NCI-H1436 treated with DMSO at 0.1 percent for 48 hours (cell line): ENCODE measurements at regions not wholly inside any gene's neighbourhood (a gene's known extent, or its start where the extent isn't known, plus 50 kb on each side); places are given as distances from the start of the nearest gene placed in this dataset.

Source experiments
- DNase-seq: peaks from one replicate; lab custom pipeline; 2025; lab: John Stamatoyannopoulos, UW

- no peak for DNase-seq
Measured at GRCh38 chr2:129431881-129432280, 547.6 kb upstream of the RAB6C start.

DNA sequence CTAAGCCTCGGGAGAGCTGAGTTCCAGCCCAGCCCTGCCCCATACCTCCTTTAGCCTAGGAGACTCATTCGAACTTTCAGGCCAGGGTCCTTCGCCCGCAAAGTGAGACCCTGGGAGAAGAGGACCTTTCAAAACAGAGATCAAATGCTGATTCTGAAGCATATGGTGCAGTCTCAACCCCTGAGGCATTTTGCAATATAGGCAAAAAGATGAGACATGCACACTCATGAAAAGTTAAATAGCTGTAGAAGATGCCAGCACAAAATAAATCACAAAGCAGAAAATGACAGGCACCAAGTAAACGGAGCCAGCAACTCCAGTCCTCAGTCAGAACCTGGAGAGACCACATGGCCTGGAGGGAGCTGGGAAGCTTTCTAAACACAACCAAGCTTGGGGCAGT lies 542.7 kb upstream of the RAB6C start:
- DNase-seq, result no peak

DNA sequence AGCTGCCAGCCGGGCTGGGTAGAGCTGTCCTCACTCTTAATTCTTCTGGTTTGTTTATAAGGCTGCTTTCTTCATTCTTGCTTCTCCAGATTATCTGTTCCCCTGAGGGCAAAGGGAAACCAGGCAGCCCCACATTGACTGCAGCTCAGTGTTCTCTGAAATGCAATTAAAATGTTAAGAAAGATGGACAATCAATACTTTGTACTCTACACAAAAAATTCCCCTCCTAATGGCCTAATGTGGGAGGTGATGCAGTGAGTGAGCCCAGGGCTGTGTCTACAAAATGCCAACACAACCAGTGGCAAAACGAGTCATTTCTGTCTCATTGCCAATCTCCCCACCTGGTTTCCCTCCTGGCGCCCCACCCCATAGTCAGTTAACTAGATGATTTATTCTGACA lies 541.7 kb upstream of the RAB6C start:
- DNase-seq, result no peak

- DNase-seq, result no peak
Measured at GRCh38 chr2:129438501-129439057, 540.9 kb upstream of the RAB6C start.

GRCh38 chr2:129439406-129440302 lies 539.8 kb upstream of the RAB6C start:
- no peak for DNase-seq

DNA sequence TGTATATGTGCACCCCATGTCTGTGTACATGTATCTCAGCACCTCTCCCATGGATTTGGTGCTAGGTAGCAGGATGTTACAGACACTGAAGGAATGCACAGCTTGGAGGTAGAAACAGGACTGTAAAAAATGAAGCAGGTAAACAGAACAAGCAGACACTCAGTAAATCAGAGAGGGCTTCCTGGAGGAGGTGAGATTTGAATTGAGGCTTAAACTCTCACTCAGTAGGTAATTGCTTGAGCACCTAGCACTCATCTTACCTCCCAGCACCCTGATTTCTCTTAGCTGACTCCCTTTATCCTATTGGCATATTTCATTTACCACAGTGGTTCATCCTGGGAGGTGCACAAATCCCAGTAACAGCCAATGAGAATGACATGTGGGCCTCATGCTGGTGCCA lies 537.9 kb upstream of the RAB6C start:
- DNase-seq, result no peak

- DNase-seq, result no peak
Measured at GRCh38 chr2:129443235-129443864, 536.1 kb upstream of the RAB6C start.

- no peak for DNase-seq
Measured at GRCh38 chr2:129443865-129444739, 535.4 kb upstream of the RAB6C start.

DNA sequence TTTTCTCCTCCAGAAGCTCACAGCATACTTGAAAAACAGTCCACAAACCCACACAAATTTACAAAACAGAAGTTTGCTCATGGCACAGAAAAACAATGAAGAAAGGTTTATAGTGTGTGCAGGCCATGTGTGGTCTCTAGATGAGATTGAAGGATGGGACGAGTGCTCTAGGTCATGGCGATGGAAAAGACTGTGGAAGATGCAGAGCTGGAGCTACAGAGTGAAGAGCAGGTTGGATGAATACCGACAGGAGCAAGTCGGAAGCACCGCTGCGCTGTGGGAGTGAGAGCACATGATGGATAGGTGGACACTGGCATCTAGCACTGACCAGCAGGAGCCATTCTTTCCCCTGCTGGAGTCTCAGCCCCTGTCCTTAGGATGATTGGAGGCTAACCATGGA lies 534.7 kb upstream of the RAB6C start:
- DNase-seq, result no peak

DNA sequence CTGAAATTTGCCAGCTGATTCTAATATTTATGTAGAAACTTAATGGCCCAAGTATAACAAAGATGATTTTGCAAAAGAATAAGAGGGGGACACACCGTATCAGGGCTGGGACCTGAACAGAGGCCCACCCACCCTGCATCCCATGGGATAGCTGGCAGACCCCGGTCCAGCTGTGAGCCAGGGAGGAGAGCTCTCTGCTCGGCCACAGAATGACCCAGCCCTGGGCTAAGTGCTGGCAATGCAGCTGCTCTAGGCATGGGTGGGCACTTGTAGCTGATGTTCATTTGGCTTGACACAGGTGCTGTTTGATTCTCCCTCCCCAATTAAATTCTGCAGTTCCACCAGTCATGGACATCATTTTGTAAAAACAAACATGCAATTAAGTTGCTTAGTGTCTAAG lies 522.8 kb upstream of the RAB6C start:
- DNase-seq, result no peak

DNA sequence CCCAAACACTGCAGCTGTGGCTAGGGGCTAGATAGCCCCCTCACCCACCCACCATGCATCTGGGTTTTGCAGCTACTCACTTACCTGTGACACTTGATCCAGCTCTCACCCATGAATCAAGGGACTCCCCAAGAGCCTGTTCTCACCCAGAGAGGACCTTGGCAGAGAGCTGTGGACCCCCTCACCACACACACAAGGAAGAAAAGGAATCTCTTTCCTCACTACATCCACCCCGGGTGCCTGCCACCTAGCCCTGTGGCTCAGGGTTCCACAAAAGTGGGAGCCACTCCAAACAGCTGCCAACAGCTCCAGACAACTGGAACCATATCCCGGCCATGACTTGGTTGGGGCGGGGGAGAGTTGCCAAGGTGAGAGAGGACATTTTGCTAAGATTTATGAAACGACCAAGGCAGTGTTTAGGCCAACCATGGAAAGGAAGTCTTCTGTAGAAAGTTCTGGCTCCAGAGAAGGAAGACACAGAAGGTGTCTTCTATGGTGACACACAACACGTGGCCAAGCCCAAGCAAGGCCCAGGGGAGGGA lies 522.1 kb upstream of the RAB6C start:
- DNase-seq, result no peak

GRCh38 chr2:129458006-129458405 lies 521.5 kb upstream of the RAB6C start:
- DNase-seq, result no peak

- no peak for DNase-seq
Measured at GRCh38 chr2:129458436-129458835, 521.0 kb upstream of the RAB6C start.

DNA sequence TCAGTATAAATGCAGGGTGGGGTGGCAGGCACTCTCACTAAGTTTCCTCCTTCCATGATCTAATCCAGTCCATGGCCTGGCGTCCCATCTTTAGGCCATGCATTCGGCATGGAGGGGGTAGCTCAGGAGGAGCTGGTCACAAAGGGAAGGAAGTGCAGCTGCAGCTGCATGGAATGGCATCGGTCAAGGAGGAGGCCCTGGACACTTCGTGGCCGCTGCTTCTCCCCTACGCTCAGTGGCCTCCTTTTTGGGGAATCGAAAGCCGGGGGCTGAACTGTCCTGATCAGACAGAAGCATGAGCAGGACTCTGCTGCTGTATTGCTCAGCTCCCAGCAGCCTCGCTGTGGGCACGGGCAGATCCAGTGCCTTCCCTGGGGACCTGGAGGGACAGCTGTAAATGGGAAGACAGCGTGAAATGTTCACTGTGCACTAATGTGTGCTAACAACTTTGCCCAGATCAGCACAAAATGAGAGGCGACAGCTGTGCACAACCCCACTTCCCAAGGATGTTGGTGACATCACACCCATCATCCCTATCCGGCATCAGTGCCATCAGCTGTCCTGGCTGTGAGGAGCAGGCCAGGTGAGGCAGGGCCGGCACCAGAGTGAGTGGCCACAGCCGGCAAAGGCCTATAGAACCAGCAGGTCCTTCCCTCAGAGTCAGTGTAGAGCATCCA lies 520.1 kb upstream of the RAB6C start:
- DNase-seq, result no peak

DNA sequence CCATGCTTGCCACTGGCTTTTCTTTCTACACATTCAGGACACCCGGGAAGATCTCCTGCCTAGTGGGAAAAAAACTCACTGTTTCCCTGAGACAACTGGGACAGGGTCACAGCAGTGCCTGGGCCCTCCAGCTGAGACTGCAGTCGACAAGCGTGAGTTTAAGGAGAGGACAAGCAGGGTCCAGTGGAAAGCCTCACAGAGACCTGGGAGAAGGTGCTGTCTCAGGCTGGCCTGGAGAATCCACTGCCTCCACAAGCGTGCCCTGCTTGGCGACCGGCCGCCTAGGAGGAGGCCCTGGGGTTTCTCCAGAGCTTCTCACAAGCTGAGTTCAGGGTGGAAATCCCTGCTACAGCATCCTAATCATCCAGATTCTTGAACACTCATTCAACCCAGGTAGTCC lies 519.6 kb upstream of the RAB6C start:
- DNase-seq, result no peak

GRCh38 chr2:129460299-129461198 lies 518.9 kb upstream of the RAB6C start:
- DNase-seq, result no peak

DNA sequence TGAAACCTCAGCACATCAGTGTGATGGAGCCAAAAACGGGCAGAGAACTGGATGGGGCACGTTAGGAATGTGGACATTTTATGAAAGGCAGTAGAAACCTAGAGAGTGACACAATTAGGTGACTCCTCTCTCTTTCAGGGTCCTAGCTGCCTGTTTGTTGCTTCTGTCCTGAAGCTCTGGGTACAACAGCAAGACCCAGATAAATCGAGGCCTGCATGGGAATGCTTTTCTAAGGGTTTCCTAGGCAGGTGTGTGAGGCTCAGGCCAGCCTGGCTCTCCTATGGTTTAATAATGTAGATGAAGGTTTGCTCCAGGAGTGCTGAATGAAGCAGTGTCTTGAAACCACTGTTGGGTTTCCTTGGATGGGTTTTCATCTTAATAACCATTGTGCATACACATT lies 517.1 kb upstream of the RAB6C start:
- no peak for DNase-seq

DNA sequence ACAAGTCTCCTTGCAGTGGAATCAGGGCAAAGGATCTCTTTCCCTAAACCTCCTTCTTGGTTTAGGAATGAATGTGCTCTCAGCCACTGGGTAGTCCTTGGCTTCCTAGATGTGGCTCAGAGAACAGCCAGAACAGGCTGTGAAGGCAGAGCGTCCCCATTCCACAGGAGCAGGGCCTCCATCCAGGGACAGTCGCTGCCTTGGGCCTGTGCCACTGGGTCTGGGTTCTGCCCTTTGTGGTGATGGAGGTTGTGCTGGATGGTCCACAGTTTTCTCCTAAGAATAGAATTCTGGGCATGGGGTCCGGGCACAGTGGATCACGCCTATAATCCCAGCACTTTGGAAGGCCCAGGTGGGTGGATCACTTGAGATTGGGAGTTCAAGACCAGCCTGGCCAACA lies 516.5 kb upstream of the RAB6C start:
- DNase-seq, result no peak

- DNase-seq, result no peak
Measured at GRCh38 chr2:129464036-129464435, 515.4 kb upstream of the RAB6C start.

GRCh38 chr2:129464631-129465030 lies 514.8 kb upstream of the RAB6C start:
- no peak for DNase-seq
